SK-N-SH treated with all-trans-retinoic acid at 6 μM for 48 hours (cell line): ENCODE measurements at regions not wholly inside any gene's neighbourhood (a gene's known extent, or its start where the extent isn't known, plus 50 kb on each side); places are given as distances from the start of the nearest gene placed in this dataset.

ENCODE experiments used
- ATAC-seq: fragments of 200-7000 bp; cut with Tn5 transposase; 3 replicates; pipeline ENCODE4 v1.9.1; 2020; ENCODE audit warnings: mild to moderate bottlenecking, moderate library complexity
- ARNTL ChIP-seq: fragments of 450-650 bp; formaldehyde crosslinking; IDR thresholded peaks from 2 replicates; pipeline ENCODE4 v1.5.0; 2020; ENCODE audit warnings: low read depth, mild to moderate bottlenecking, moderate library complexity, borderline replicate concordance
- BACH2 ChIP-seq: fragments of 250-450 bp; sonication (Bioruptor Pico); IDR thresholded peaks from 2 replicates; pipeline ENCODE4 v1.9.0; 2021; ENCODE audit warnings: mild to moderate bottlenecking, borderline replicate concordance
- CREB5 ChIP-seq: fragments of 250-450 bp; sonication (Bioruptor Pico); IDR thresholded peaks from 2 replicates; pipeline ENCODE4 v1.5.1; 2020; ENCODE audit warnings: low read depth, mild to moderate bottlenecking, moderate library complexity
- CSDC2 ChIP-seq: fragments of 250-450 bp; sonication (Bioruptor Pico); IDR thresholded peaks from 2 replicates; pipeline ENCODE4 v1.5.0; 2020; ENCODE audit warnings: mild to moderate bottlenecking, moderate library complexity
- ESRRG ChIP-seq: fragments of 250-450 bp; sonication (Bioruptor Pico); IDR thresholded peaks from 2 replicates; pipeline ENCODE4 v1.6.1; 2021; ENCODE audit warnings: mild to moderate bottlenecking
- GLIS3 ChIP-seq: fragments of 250-450 bp; sonication (Bioruptor Pico); IDR thresholded peaks from 2 replicates; pipeline ENCODE4 v1.5.0; 2020; ENCODE audit warnings: mild to moderate bottlenecking, moderate library complexity
- ISL1 ChIP-seq: fragments of 250-450 bp; sonication (Bioruptor Pico); IDR thresholded peaks from 2 replicates; pipeline ENCODE4 v2.1.2; 2022; ENCODE audit warnings: mild to moderate bottlenecking, moderate library complexity
- OSR1 ChIP-seq: fragments of 250-450 bp; sonication (Bioruptor Pico); IDR thresholded peaks from 2 replicates; pipeline ENCODE4 v1.8.0; 2022; ENCODE audit warnings: moderate library complexity, mild to moderate bottlenecking, inconsistent platforms
- PATZ1 ChIP-seq: fragments of 250-450 bp; sonication (Bioruptor Pico); IDR thresholded peaks from 2 replicates; pipeline ENCODE4 v1.8.0; 2020; ENCODE audit warnings: mild to moderate bottlenecking, moderate library complexity, borderline replicate concordance
- POU6F1 ChIP-seq: fragments of 250-450 bp; sonication (Bioruptor Pico); IDR thresholded peaks from 2 replicates; pipeline ENCODE4 v1.8.0; 2021; ENCODE audit warnings: low read depth, mild to moderate bottlenecking, moderate library complexity, borderline replicate concordance
- PPARA ChIP-seq: fragments of 250-450 bp; sonication (Bioruptor Pico); IDR thresholded peaks from 2 replicates; pipeline ENCODE4 v1.5.0; 2020; ENCODE audit warnings: mild to moderate bottlenecking, borderline replicate concordance
- RARB ChIP-seq: fragments of 250-450 bp; sonication (Bioruptor Pico); IDR thresholded peaks from 2 replicates; pipeline ENCODE4 v1.8.0; 2021; ENCODE audit warnings: mild to moderate bottlenecking, moderate library complexity
- TCF4 ChIP-seq: fragments of 250-450 bp; sonication (Bioruptor Pico); IDR thresholded peaks from 2 replicates; pipeline ENCODE4 v1.8.0; 2021; ENCODE audit warnings: mild to moderate bottlenecking, moderate library complexity, borderline replicate concordance
- TOX ChIP-seq: fragments of 250-450 bp; sonication (Bioruptor Pico); IDR thresholded peaks from 2 replicates; pipeline ENCODE4 v1.8.0; 2021; ENCODE audit warnings: mild to moderate bottlenecking, moderate library complexity, borderline replicate concordance
- TSHZ2 ChIP-seq: fragments of 250-450 bp; sonication (Bioruptor Pico); IDR thresholded peaks from 2 replicates; pipeline ENCODE4 v1.5.0; 2020; ENCODE audit warnings: mild to moderate bottlenecking, moderate library complexity
- ZC3H10 ChIP-seq: fragments of 250-450 bp; sonication (Bioruptor Pico); IDR thresholded peaks from 2 replicates; pipeline ENCODE4 v1.5.1; 2021; ENCODE audit warnings: mild to moderate bottlenecking, moderate library complexity
- ZFP3 ChIP-seq: fragments of 250-450 bp; sonication (Bioruptor Pico); IDR thresholded peaks from 2 replicates; pipeline ENCODE4 v1.5.0; 2020; ENCODE audit warnings: mild to moderate bottlenecking, moderate library complexity
- ZNF565 ChIP-seq: fragments of 450-650 bp; formaldehyde crosslinking; conservative IDR thresholded peaks from 2 replicates; pipeline ENCODE4 v1.5.0; 2020; ENCODE audit warnings: low read depth, mild to moderate bottlenecking, moderate library complexity
- ZNF70 ChIP-seq: fragments of 450-650 bp; formaldehyde crosslinking; IDR thresholded peaks from 2 replicates; pipeline ENCODE4 v1.5.0; 2020; ENCODE audit warnings: mild to moderate bottlenecking, moderate library complexity
- ZNF8 ChIP-seq: fragments of 450-650 bp; formaldehyde crosslinking; IDR thresholded peaks from 2 replicates; pipeline ENCODE4 v1.5.0; 2020; ENCODE audit warnings: mild to moderate bottlenecking, moderate library complexity
- TF ChIP-seq, protein P1 (sequence below): fragments of 250-450 bp; sonication (Bioruptor Pico); IDR thresholded peaks from 2 replicates; pipeline ENCODE4 v1.5.1; 2021; ENCODE audit warnings: mild to moderate bottlenecking, moderate library complexity

GRCh38 chr4:59968796-59969195 lies 1231.3 kb upstream of the ADGRL3 start:
- no peak for ATAC-seq

DNA sequence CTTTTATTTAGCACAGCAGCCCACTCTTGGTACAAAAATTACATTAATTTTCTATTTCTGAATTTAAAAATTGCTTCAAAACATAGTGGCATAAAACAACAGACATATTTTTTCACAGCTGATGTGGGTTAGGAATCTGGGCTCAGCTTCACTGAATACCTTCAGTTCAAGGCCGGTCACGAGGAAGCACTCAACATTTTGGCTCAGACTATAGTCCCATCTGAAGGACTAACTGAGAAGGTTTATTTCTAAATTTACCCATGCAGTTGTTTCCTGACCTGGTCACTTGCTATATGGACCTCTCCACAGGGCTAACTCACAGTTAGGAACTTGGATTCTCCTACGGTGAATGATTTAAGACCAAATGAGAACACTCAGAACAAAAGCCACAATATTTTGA lies 1230.2 kb upstream of the ADGRL3 start:
- TF ChIP-seq CSDC2 (CRISPR knock-in tag): no peak
- no peak for TF ChIP-seq CREB5 (CRISPR knock-in tag)
- no peak for ATAC-seq

More at GRCh38 chr4:59968796-59969195, 1231.3 kb upstream of the ADGRL3 start:
- no peak for TF ChIP-seq POU6F1
- TF ChIP-seq TOX (CRISPR knock-in tag): no peak
- TF ChIP-seq PPARA (CRISPR knock-in tag): no peak
- no peak for TF ChIP-seq ZNF8 (CRISPR knock-in tag)
- no peak for TF ChIP-seq BACH2 (CRISPR knock-in tag)
- TF ChIP-seq ARNTL (CRISPR knock-in tag): no peak
- no peak for TF ChIP-seq ISL1 (CRISPR knock-in tag)
- TF ChIP-seq ESRRG (CRISPR knock-in tag): no peak
- no peak for TF ChIP-seq ZFP3 (CRISPR knock-in tag)
- no peak for TF ChIP-seq TSHZ2 (CRISPR knock-in tag)
- TF ChIP-seq, protein P1, sequence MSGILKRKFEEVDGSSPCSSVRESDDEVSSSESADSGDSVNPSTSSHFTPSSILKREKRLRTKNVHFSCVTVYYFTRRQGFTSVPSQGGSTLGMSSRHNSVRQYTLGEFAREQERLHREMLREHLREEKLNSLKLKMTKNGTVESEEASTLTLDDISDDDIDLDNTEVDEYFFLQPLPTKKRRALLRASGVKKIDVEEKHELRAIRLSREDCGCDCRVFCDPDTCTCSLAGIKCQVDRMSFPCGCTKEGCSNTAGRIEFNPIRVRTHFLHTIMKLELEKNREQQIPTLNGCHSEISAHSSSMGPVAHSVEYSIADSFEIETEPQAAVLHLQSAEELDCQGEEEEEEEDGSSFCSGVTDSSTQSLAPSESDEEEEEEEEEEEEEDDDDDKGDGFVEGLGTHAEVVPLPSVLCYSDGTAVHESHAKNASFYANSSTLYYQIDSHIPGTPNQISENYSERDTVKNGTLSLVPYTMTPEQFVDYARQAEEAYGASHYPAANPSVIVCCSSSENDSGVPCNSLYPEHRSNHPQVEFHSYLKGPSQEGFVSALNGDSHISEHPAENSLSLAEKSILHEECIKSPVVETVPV: no peak
- no peak for TF ChIP-seq ZNF70 (CRISPR knock-in tag)
- TF ChIP-seq CSDC2 (CRISPR knock-in tag): no peak
- TF ChIP-seq GLIS3 (CRISPR knock-in tag): no peak
- no peak for TF ChIP-seq ZNF565 (CRISPR knock-in tag)
- TF ChIP-seq PATZ1 (CRISPR knock-in tag): no peak

GRCh38 chr4:59971952-59972351 lies 1228.2 kb upstream of the ADGRL3 start:
- no peak for ATAC-seq
- TF ChIP-seq CREB5 (CRISPR knock-in tag) (no peak), ZC3H10 (no peak), CSDC2 (CRISPR knock-in tag) (no peak), TOX (CRISPR knock-in tag) (no peak), ESRRG (CRISPR knock-in tag) (no peak), ZNF8 (CRISPR knock-in tag) (no peak), PPARA (CRISPR knock-in tag) (no peak), TSHZ2 (CRISPR knock-in tag) (no peak), TCF4 (no peak), RARB (no peak), OSR1 (CRISPR knock-in tag) (no peak), BACH2 (CRISPR knock-in tag) (no peak), PATZ1 (CRISPR knock-in tag) (no peak)
